Astrocyte of the cerebellum (primary cell): ENCODE measurements at regions not wholly inside any gene's neighbourhood (a gene's known extent, or its start where the extent isn't known, plus 50 kb on each side); places are given as distances from the start of the nearest gene placed in this dataset.
A peak's percentile ranks its signal among the peaks of the same experiment; 100 is the strongest.

Experiments
- DNase-seq: peaks from one replicate; pipeline ENCODE4 v3.0.0-alpha.2; 2011; ENCODE audit warnings: low read depth
- H3K4me3 ChIP-seq: 2 replicates; pipeline ENCODE4 v1.5.1; 2011; ENCODE audit warnings: mild to moderate bottlenecking, low read depth, low read length, moderate library complexity
- CTCF ChIP-seq: IDR thresholded peaks from 2 replicates; pipeline ENCODE4 v1.5.1; 2012; ENCODE audit warnings: low read length, low read depth, moderate library complexity, mild to moderate bottlenecking; ENCODE audit errors: missing control alignments
- in situ Hi-C: cut with HindIII; loops from 2 replicates; pipeline ENCODE4 v1.10.0; 2017; ENCODE audit warnings: low sequenced_read_pairs

- no peak overlapping the region for H3K4me3 ChIP-seq
- DNase-seq = no peak
- in situ Hi-C loops = loop anchor here (5.0 kb wide), 2 partner anchors 96 to 216 kb away; no protein-coding TSS in a partner anchor
- TF ChIP-seq CTCF = no peak
These were observed 125.9 kb upstream of the SLC1A4 start for GRCh38 chr2:64863097-64863820.

GRCh38 chr2:64865073-64865830 lies 123.9 kb upstream of the SLC1A4 start:
- TF ChIP-seq CTCF = peak; percentile 51
- peak overlapping the region; percentile 46 for H3K4me3 ChIP-seq
- in situ Hi-C loops = no loop called here
- no peak for DNase-seq

GRCh38 chr2:64865831-64866345 lies 123.3 kb upstream of the SLC1A4 start:
- no peak for TF ChIP-seq CTCF
- peak overlapping the region; percentile 46 for H3K4me3 ChIP-seq
- DNase-seq = no peak
- in situ Hi-C loops = no loop called here

- in situ Hi-C loops = no loop called here
- peak; percentile 71 for DNase-seq
- TF ChIP-seq CTCF = no peak
- no peak overlapping the region for H3K4me3 ChIP-seq
These were observed 122.4 kb upstream of the SLC1A4 start for GRCh38 chr2:64866797-64867196.

GRCh38 chr2:64867253-64867996 lies 121.8 kb upstream of the SLC1A4 start:
- in situ Hi-C loops = no loop called here
- DNase-seq = no peak
- H3K4me3 ChIP-seq = no peak overlapping the region
- no peak for TF ChIP-seq CTCF

GRCh38 chr2:64869126-64869525 lies 120.1 kb upstream of the SLC1A4 start:
- H3K4me3 ChIP-seq = no peak overlapping the region
- no peak for TF ChIP-seq CTCF
- DNase-seq = no peak
- in situ Hi-C loops = no loop called here
